NCI-H510A (cell line): ENCODE measurements at regions not wholly inside any gene's neighbourhood (a gene's known extent, or its start where the extent isn't known, plus 50 kb on each side); places are given as distances from the start of the nearest gene placed in this dataset.
"Not testable (repeated sequence)": the region's sequence is repeated elsewhere in the genome, so short reads cannot be mapped to it uniquely, and the experiment has no call there.

Experiments used
- DNase-seq: peaks from one replicate; lab custom pipeline; 2025; lab: John Stamatoyannopoulos, UW

DNA sequence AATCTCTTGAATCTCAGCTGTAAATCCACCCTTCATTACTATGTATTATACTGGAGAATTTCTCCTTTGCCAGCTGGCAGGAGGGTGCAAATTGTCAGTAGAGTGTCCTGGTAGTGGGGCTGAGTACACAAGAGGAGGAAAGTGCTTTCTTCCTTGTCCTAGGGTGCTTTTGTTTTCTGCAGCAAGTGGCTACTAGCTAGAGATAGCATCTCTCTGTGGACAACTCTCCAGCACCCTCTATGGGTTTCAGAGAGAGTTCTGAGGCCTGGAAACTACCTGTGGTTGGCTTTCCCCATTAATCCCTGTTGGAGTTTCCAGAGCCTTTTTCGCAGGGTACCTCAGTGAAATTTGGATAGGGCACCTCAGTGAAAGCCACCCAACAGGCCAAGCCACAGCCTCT, 422.5 kb upstream of the RGS17 start:
- DNase-seq, result no peak

DNA sequence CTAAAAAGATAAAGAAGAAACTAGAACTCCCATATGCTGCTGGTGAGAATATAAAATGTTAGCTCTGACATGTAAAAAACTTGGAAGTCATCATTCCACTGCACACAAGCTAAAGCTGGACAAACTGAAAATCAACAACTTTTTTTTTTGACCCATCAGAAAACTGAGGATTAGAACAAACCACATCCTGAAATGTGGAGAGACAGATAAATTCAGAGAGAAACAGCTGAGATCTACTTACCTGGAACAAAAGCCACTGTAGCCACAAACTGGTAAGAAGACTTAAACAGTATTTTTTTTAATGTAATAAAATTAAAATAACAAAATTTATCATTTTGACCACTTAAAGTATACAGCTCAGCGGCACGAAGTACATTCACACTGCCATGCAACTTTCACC, 408.5 kb upstream of the RGS17 start:
- no peak for DNase-seq

GRCh38 chr6:153538491-153538890, 407.4 kb upstream of the RGS17 start:
- DNase-seq, result no peak

DNA sequence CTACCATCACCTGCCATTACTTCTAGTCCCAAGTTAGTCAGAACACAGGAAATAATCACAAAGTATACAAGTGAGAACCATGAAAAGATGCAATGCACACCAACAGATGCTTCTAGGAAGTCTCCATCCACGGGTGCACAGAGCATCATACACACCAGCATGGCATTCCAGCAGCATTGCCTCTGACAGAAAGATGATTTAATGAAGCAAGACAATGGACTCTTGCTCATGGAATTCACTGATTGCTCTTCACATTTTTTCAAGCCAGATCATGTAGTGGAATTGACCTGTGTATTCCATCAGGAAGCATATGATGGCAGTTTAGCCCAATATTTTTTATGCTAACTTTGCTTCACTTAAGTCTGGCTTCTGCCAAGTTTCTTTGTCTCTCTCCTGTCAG, 406.3 kb upstream of the RGS17 start:
- no peak for DNase-seq

DNA sequence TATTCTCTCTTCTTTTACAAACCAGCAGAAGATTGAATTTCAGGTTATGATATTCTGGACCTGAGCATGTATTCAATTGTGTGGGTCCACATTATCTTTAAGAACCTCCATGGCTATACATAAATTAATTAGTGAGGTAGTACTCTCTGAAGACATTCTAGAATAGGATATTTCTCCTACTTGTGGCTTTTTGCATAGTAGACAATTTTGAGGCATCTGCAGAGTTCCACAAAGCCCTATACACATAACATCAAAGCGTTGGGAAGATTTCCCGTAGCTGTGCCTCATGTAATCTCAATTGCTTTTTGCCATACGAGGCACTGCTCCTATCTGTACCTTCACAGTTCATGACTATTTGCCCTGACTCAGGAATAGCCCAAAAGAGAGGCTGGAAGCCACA, 395.4 kb upstream of the RGS17 start:
- no peak for DNase-seq

- no peak for DNase-seq
Measured at GRCh38 chr6:153525998-153526397, 394.9 kb upstream of the RGS17 start.

DNA sequence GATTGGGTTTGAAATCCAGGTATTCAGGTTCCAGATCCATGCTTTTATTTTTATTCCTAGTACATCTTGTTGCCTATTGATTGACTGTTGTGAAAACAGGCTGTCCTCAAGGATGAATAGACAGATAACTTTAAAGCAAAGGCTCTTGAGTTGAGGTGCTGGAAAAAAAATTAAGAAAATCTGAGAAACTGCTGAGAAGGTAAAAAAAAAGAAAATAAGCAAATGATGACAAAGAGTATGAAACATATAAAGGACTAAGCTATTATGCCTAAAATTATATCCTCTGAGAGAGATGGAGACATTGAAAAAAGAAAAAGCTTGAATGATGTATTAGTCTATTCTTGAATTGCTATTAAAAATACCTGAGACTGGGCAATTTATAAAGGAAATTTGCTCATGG, 392.3 kb upstream of the RGS17 start:
- DNase-seq, result no peak

GRCh38 chr6:153511896-153512496, 380.9 kb upstream of the RGS17 start:
- DNase-seq, result no peak

DNA sequence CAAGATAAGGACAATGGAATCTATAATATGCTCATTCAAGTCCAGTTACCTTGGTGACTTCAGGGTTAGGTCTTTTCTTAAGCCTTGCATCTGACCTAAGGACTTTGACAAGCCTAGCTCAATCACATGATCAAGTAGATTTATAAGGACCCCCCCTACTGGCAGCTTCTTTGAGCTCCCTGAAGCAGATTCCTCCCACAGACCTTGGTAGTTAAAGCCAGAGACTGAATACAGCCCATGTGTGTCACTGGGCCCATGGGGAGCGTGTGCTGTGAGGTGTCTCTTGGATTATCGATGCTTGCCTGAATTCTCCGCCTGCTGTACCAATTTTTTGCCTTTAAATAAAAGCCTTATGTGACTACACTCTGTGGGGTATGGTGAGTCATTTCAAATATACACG, 372.7 kb upstream of the RGS17 start:
- DNase-seq, result no peak

DNA sequence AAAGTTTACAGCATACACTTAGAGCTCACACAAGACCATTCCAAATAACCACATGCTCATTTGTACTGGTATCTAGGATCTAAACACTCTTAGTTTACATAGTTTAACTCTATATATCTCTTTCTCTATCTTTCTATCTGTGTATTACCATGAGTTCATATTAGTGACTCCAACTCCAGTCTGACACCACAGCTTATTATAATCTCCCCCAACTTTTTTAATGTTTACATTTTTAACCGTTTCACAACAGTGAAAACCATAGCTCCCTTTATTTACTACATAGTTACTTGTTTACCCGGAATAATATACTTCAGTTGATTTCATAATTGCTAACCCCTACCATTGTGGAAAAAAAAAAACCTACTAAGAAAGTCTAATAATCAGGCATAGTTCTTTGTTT, 362.4 kb upstream of the RGS17 start:
- DNase-seq, result no peak

- DNase-seq, result no peak
Measured at GRCh38 chr6:153489479-153489878, 358.4 kb upstream of the RGS17 start.

DNA sequence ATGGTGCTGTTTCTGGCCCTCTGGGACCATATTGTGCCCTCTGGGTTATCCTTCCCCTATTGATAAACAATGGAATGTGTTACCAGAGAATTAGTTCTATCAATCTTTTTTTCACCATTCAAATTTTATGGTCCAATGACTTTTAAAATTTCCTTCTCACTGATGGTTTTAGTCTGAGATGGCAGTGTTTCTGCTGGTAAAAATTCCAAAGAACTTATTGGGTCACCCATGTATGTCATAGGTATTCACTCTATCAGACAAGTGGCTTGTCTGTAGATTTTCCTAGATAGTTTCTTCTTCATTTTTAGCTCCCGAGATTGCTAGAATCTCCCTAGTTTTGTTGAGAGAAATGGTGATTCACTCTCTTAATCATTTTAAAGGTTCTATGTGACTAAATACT, 357.2 kb upstream of the RGS17 start:
- no peak for DNase-seq

- DNase-seq, result no peak
Measured at GRCh38 chr6:153485072-153485471, 354.0 kb upstream of the RGS17 start.

DNA sequence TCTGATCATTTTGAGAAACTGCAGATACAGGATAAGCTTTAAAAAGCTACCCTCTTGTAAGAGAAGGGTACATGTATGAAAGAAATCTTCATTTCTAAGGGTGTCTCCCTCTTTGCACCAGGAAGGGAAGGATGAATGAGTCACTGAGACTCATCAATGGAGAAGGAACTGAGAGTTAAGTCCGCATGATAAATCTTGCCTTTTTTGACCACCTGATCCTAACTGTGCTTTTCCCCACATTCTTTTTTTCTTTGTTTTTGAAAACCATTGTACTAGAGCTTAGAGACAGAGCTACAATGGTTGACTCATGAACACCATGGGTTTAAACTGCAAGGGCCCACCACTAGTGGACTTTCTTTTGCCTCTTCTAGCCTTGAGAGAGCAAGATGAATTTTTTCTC, 353.0 kb upstream of the RGS17 start:
- no peak for DNase-seq

DNA sequence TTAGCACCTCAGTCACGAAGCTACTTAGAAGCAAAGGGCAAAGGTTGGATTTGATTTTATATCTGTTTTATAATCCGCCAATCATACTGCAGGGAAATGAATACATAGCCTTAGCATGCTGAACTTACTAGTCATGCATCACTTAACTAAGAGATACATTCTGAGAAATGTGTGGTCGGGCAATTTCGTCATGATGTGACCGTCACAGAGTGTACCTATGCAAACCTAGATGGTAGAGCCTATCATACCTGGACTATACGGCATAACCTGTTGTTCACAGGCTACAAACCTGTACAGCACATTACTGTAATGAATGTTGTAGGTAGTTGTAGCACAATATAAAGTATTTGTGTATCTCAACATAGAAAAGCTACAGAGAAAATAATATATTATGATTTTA, 345.2 kb upstream of the RGS17 start:
- DNase-seq, result no peak

DNA sequence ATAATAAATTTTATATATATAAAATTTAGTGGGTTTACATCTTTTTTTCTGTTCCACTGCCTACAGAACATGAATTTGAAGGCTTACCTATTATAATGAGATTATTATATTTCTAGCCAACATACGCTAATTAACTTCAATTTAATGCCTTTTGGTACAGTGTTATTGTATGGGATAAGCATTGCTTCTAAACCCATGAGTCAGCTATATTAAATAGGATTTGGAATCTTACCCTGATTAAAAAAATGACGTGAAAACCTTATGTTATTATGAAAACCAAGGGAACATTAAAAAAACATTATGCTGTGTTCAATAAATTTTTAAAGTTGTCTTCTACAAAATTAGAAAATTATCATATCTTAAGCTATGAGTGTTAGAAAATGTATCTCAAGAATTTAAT, 334.0 kb upstream of the RGS17 start:
- no peak for DNase-seq

DNA sequence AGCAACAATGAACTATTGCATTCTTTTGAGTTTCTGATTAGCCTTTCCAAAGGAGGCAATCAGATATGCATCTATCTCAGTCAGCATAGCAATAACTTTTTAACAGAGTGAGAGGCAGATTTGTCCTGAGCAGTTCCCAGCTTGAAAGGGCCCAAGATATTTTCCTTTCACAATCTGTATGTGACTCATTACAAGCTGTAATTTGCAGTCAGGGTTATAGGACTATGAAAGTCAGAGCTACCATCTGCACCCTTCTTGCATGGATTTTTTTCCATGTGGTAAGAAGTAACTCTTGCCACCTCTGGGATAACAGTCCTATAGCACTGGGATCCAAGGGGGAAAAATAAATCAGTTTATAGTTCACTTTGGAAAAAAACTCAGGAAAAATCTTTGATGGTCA, 318.2 kb upstream of the RGS17 start:
- DNase-seq, result no peak

- not testable (repeated sequence) for DNase-seq
Measured at GRCh38 chr6:153442749-153443148, 311.7 kb upstream of the RGS17 start.

DNA sequence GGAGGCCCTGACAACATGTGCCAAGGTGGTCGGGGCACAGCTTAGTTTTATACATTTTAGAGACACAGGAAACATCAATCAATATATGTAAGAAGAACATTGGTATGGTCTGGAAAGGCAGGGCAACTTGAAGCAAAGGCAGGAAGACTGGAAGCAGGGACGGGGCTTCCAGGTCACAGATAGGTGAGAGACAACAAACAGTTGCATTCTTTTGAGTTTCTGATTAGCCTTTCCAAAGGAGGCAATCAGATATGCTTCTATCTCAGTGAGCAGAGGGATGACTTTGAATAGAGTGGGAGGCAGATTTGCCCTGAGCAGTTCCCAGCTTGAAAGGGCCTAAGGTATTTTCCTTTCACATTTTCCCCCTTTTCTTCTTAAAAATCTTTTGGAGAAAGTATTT, 311.0 kb upstream of the RGS17 start:
- no peak for DNase-seq

DNA sequence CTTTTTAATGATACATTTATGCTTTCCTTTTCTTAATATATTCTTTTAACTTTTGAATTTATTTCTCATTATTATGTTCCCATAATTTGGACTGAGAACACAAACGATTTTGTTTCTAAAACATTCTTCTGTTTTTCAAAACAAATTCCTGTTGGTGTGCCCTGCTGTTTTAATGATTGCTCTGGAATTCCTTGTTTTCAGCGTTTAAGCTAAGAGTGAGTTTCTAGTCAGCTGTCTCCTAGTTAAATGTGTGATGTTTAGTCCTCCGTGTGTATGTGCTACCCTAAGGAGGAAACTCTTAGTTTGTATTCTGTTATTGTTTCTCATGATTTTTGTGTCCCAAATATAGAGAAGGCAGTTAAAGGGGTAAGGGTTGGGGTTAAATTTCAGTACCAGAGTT, 306.1 kb upstream of the RGS17 start:
- no peak for DNase-seq

- no peak for DNase-seq
Measured at GRCh38 chr6:153436351-153436750, 305.3 kb upstream of the RGS17 start.

DNA sequence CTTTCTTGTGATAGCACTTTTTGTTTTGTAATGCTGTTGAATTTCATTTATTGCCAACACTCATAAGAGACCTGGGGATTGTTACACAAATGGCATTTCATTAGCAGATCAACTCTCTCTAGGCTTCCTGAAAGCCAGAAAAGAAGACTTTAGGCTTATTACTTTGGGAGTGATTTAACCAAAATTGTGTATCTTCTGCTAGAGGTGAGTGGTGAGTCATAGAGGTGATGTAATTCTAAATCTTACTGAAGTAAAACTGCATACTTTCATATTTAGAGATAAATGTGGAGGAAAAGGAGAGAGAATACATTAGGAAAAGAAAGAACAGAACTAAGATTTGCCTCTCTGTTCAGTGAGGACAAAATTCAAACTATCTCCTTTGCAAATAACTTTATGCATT, 304.7 kb upstream of the RGS17 start:
- DNase-seq, result no peak

- no peak for DNase-seq
Measured at GRCh38 chr6:153425536-153425935, 294.5 kb upstream of the RGS17 start.

GRCh38 chr6:153424719-153425400, 293.8 kb upstream of the RGS17 start:
- no peak for DNase-seq
